GM12878 (cell line): ENCODE measurements at regions not wholly inside any gene's neighbourhood (a gene's known extent, or its start where the extent isn't known, plus 50 kb on each side); places are given as distances from the start of the nearest gene placed in this dataset.

Experiments used
- ATAC-seq: fragments of 200-7000 bp; cut with Tn5 transposase; 3 replicates; pipeline ENCODE4 v1.9.1; 2020; ENCODE audit warnings: mild to moderate bottlenecking, moderate library complexity
- BruUV-seq: library from RNA; stranded (reverse); fragments of 400-500 nt; replicated peaks from 2 replicates; lab custom pipeline; 2021; lab: Mats Ljungman, UMichigan
- CTCF ChIA-PET: fragments of 300-600 bp; sonication (Branson Sonifier 250); formaldehyde crosslinking; extraction: SDS; loops from one replicate; lab custom pipeline; 2021; ENCODE audit warnings: inconsistent platforms; lab: Yijun Ruan, JAX
- POLR2A ChIA-PET: fragments of 350-600 bp; formaldehyde crosslinking; extraction: SDS; loops from one replicate; lab custom pipeline; 2021; ENCODE audit warnings: inconsistent platforms; lab: Charles Lee
- RAD21 ChIA-PET: fragments of 300-600 bp; sonication (Branson Sonifier 250); formaldehyde crosslinking; loops from one replicate; lab custom pipeline; 2023; ENCODE audit warnings: antibody characterized with exemption; ENCODE audit not compliant: unreplicated experiment; lab: Charles Lee
- SMC1A ChIA-PET: fragments of 300-600 bp; sonication (Branson Sonifier 250); formaldehyde crosslinking; loops from one replicate; lab custom pipeline; 2023; ENCODE audit not compliant: unreplicated experiment, uncharacterized antibody; lab: Charles Lee
- DNase-seq: peaks from one replicate; pipeline ENCODE4 v3.0.0-alpha.2; 2011; ENCODE audit warnings: low read depth, low spot score
- FAIRE-seq: peaks from 3 replicates; lab custom pipeline; 2011; peaks lifted over from hg19 to GRCh38; lab: Jason Lieb, UNC
- H2AFZ ChIP-seq: 2 replicates; pipeline ENCODE4 v1.6.0; 2011; ENCODE audit warnings: low read depth, low read length, control low read depth; ENCODE audit not compliant: control insufficient read depth
- H3K27ac ChIP-seq: 2 replicates; pipeline ENCODE4 v1.5.1; 2011; ENCODE audit warnings: control low read depth; ENCODE audit not compliant: control insufficient read depth, insufficient read depth
- H3K27me3 ChIP-seq, 2 experiments: replicated peaks in 1 of 2; 2 replicates each; pipeline versions ENCODE4 v1.6.0 to v1.6.1; 2011; ENCODE audit warnings: low read length in 1 of 2; ENCODE audit not compliant: control insufficient read depth in 2 of 2, insufficient read depth in 2 of 2
- H3K36me3 ChIP-seq, 2 experiments: 2 replicates each; pipeline ENCODE4 v1.5.1; 2011; ENCODE audit warnings: low read length in 1 of 2; ENCODE audit not compliant: control insufficient read depth in 2 of 2, insufficient read depth in 2 of 2
- H3K4me1 ChIP-seq: 2 replicates; pipeline ENCODE4 v1.6.1; 2011; ENCODE audit warnings: mild to moderate bottlenecking, low read length, moderate library complexity, mixed read lengths; ENCODE audit not compliant: control insufficient read depth, insufficient read depth
- H3K4me2 ChIP-seq: 2 replicates; pipeline ENCODE4 v1.6.0; 2011; ENCODE audit warnings: control low read depth; ENCODE audit not compliant: control insufficient read depth, insufficient read depth
- H3K4me3 ChIP-seq: fragments of 200-600 bp; sonication (generic); 2 replicates; pipeline ENCODE4 v1.5.1; 2016
- H3K79me2 ChIP-seq: 2 replicates; pipeline ENCODE4 v1.6.0; 2011; ENCODE audit warnings: low read length; ENCODE audit not compliant: control insufficient read depth, insufficient read depth
- H3K9ac ChIP-seq: 2 replicates; pipeline ENCODE4 v1.8.0; 2011; ENCODE audit warnings: low read length, control low read depth, mixed read lengths; ENCODE audit not compliant: control insufficient read depth, insufficient read depth
- H3K9me3 ChIP-seq: replicated peaks from 3 replicates; pipeline ENCODE4 v1.5.1; 2011; ENCODE audit warnings: mild to moderate bottlenecking, low read length; ENCODE audit not compliant: control insufficient read depth, insufficient read depth
- H4K20me1 ChIP-seq: 2 replicates; pipeline ENCODE4 v1.6.0; 2011; ENCODE audit not compliant: control insufficient read depth, insufficient read depth
- CREM ChIP-seq: IDR thresholded peaks from 2 replicates; pipeline ENCODE4 v1.6.1; 2014; ENCODE audit warnings: antibody characterized with exemption, low read depth
- RUNX3 ChIP-seq: IDR thresholded peaks from 2 replicates; pipeline ENCODE4 v1.6.1; 2012; ENCODE audit warnings: low read length, inconsistent platforms
- ZNF207 ChIP-seq: fragments of 450-650 bp; IDR thresholded peaks from 2 replicates; pipeline ENCODE4 v1.6.1; 2014; ENCODE audit warnings: antibody characterized with exemption, mild to moderate bottlenecking, borderline replicate concordance
- ZZZ3 ChIP-seq: IDR thresholded peaks from 2 replicates; pipeline ENCODE4 v1.6.1; 2011; ENCODE audit warnings: low read depth; ENCODE audit not compliant: control insufficient read depth, insufficient read length
- WGBS: methylation state at CpG from one replicate; pipeline ENCODE4 v1.1.6; 2016; ENCODE audit warnings: low lambda C conversion rate; ENCODE audit not compliant: insufficient replicate concordance, insufficient coverage; ENCODE audit errors: missing lambda C conversion rate; 5-methylcytosine and 5-hydroxymethylcytosine counted together
- in situ Hi-C: fragments of 300-500 bp; cut with MboI; formaldehyde crosslinking; loops from 9 replicates; pipeline ENCODE4 v1.14.3; 2018; ENCODE audit warnings: mixed read lengths
- intact Hi-C: fragments of 100-400 bp; cut with micrococcal nuclease; formaldehyde crosslinking; loops from one replicate; pipeline ENCODE4 v1.14.2; 2022; ENCODE audit not compliant: unreplicated experiment
- TF ChIP-seq, protein P1 (sequence below): fragments of 450-650 bp; IDR thresholded peaks from 2 replicates; pipeline ENCODE4 v1.6.1; 2017; ENCODE audit warnings: mild to moderate bottlenecking
- TF ChIP-seq, protein P2 (sequence below): IDR thresholded peaks from 2 replicates; pipeline ENCODE4 v1.6.1; 2011; ENCODE audit warnings: mild to moderate bottlenecking, low read depth, low read length, moderate library complexity; ENCODE audit not compliant: insufficient replicate concordance
- TF ChIP-seq, protein P3 (sequence below): fragments of 450-650 bp; IDR thresholded peaks from 2 replicates; pipeline ENCODE4 v1.6.1; 2016; ENCODE audit warnings: mild to moderate bottlenecking, moderate library complexity, borderline replicate concordance

- Histone ChIP-seq H3K36me3 (no peaks in the 10 kb centered on the region), H3K9ac (no peak overlapping the region), H4K20me1 (no peaks in the 10 kb centered on the region), H3K4me2 (no peak overlapping the region), H3K27ac (no peak overlapping the region), H3K9me3 (no peaks in the 10 kb centered on the region), H3K79me2 (no peaks in the 10 kb centered on the region), H3K4me1 (no peaks in the 10 kb centered on the region), H2AFZ (no peak overlapping the region), H3K4me3 (no peak overlapping the region), H3K27me3 (no peaks in the 10 kb centered on the region)
- ChIA-PET CTCF (no interaction called here), RAD21 (no interaction called here), SMC1A (no interaction called here), POLR2A (no interaction called here)
- DNase-seq (no peak), ATAC-seq (no peak), FAIRE-seq (no peak)
- BruUV-seq, result no TSS peak
- TF ChIP-seq, protein P1, sequence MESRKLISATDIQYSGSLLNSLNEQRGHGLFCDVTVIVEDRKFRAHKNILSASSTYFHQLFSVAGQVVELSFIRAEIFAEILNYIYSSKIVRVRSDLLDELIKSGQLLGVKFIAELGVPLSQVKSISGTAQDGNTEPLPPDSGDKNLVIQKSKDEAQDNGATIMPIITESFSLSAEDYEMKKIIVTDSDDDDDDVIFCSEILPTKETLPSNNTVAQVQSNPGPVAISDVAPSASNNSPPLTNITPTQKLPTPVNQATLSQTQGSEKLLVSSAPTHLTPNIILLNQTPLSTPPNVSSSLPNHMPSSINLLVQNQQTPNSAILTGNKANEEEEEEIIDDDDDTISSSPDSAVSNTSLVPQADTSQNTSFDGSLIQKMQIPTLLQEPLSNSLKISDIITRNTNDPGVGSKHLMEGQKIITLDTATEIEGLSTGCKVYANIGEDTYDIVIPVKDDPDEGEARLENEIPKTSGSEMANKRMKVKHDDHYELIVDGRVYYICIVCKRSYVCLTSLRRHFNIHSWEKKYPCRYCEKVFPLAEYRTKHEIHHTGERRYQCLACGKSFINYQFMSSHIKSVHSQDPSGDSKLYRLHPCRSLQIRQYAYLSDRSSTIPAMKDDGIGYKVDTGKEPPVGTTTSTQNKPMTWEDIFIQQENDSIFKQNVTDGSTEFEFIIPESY, result no peak
- TF ChIP-seq, protein P2, sequence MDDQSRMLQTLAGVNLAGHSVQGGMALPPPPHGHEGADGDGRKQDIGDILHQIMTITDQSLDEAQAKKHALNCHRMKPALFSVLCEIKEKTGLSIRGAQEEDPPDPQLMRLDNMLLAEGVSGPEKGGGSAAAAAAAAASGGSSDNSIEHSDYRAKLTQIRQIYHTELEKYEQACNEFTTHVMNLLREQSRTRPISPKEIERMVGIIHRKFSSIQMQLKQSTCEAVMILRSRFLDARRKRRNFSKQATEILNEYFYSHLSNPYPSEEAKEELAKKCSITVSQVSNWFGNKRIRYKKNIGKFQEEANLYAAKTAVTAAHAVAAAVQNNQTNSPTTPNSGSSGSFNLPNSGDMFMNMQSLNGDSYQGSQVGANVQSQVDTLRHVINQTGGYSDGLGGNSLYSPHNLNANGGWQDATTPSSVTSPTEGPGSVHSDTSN, result no peak
- TF ChIP-seq ZZZ3, result no peak
- in situ Hi-C loops, result no loop called here
- WGBS, result 10% methylated on average over 2 of the region's 2 CpGs
- intact Hi-C loops, result no loop called here
These were observed 490.2 kb upstream of the KLHL29 start for GRCh38 chr2:22894761-22895160.

- ChIA-PET CTCF (no interaction called here), RAD21 (no interaction called here), POLR2A (no interaction called here), SMC1A (no interaction called here)
- TF ChIP-seq RUNX3 (no peak), CREM (no peak), ZNF207 (no peak)
- TF ChIP-seq, protein P3, sequence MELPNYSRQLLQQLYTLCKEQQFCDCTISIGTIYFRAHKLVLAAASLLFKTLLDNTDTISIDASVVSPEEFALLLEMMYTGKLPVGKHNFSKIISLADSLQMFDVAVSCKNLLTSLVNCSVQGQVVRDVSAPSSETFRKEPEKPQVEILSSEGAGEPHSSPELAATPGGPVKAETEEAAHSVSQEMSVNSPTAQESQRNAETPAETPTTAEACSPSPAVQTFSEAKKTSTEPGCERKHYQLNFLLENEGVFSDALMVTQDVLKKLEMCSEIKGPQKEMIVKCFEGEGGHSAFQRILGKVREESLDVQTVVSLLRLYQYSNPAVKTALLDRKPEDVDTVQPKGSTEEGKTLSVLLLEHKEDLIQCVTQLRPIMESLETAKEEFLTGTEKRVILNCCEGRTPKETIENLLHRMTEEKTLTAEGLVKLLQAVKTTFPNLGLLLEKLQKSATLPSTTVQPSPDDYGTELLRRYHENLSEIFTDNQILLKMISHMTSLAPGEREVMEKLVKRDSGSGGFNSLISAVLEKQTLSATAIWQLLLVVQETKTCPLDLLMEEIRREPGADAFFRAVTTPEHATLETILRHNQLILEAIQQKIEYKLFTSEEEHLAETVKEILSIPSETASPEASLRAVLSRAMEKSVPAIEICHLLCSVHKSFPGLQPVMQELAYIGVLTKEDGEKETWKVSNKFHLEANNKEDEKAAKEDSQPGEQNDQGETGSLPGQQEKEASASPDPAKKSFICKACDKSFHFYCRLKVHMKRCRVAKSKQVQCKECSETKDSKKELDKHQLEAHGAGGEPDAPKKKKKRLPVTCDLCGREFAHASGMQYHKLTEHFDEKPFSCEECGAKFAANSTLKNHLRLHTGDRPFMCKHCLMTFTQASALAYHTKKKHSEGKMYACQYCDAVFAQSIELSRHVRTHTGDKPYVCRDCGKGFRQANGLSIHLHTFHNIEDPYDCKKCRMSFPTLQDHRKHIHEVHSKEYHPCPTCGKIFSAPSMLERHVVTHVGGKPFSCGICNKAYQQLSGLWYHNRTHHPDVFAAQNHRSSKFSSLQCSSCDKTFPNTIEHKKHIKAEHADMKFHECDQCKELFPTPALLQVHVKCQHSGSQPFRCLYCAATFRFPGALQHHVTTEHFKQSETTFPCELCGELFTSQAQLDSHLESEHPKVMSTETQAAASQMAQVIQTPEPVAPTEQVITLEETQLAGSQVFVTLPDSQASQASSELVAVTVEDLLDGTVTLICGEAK, result no peak
- DNase-seq (no peak), ATAC-seq (no peak), FAIRE-seq (no peak)
- Histone ChIP-seq H3K79me2 (no peaks in the 10 kb centered on the region), H3K4me3 (no peak overlapping the region), H3K27me3 (no peaks in the 10 kb centered on the region), H2AFZ (no peak overlapping the region), H3K36me3 (no peaks in the 10 kb centered on the region), H3K9ac (no peak overlapping the region), H3K27ac (no peak overlapping the region), H3K4me2 (no peak overlapping the region), H3K4me1 (no peaks in the 10 kb centered on the region), H4K20me1 (no peaks in the 10 kb centered on the region), H3K9me3 (no peaks in the 10 kb centered on the region)
- WGBS, result 25% methylated on average over 2 of the region's 2 CpGs
- no TSS peak for BruUV-seq
- in situ Hi-C loops (no loop called here), intact Hi-C loops (no loop called here)
These were observed 487.6 kb upstream of the KLHL29 start for GRCh38 chr2:22897428-22897827.
